HL-60 (cell line): ENCODE measurements at regions not wholly inside any gene's neighbourhood (a gene's known extent, or its start where the extent isn't known, plus 50 kb on each side); places are given as distances from the start of the nearest gene placed in this dataset.

Experiments used
- DNase-seq, 2 experiments: peaks; one replicate each; pipeline ENCODE4 v3.0.0-alpha.2; 2010 to 2020; ENCODE audit warnings: low read depth in 1 of 2, low spot score in 1 of 2
- H3K27ac ChIP-seq: fragments of 250-450 bp; sonication (Bioruptor Pico); replicated peaks from 2 replicates; pipeline ENCODE4 v1.5.1; 2020; ENCODE audit warnings: mild to moderate bottlenecking, moderate library complexity
- H3K27me3 ChIP-seq: fragments of 250-450 bp; sonication (Bioruptor Pico); 2 replicates; pipeline ENCODE4 v1.5.1; 2021; ENCODE audit warnings: mild to moderate bottlenecking, moderate library complexity; ENCODE audit not compliant: insufficient read depth, poor library complexity, severe bottlenecking
- H3K4me3 ChIP-seq: replicated peaks from 2 replicates; pipeline ENCODE4 v1.5.1; 2011; ENCODE audit warnings: mild to moderate bottlenecking, control low read depth, low read length; ENCODE audit not compliant: insufficient read depth
- CTCF ChIP-seq: IDR thresholded peaks from one replicate; pipeline ENCODE4 v1.5.1; 2011; ENCODE audit warnings: low read length, control low read depth, inconsistent platforms; ENCODE audit not compliant: insufficient read depth
- GABPA ChIP-seq: IDR thresholded peaks from 2 replicates; pipeline ENCODE4 v1.6.1; 2012; ENCODE audit warnings: low read depth
- POLR2AphosphoS5 ChIP-seq: IDR thresholded peaks from 2 replicates; pipeline ENCODE4 v1.6.1; 2012; ENCODE audit warnings: low read depth
- REST ChIP-seq: IDR thresholded peaks from 2 replicates; pipeline ENCODE4 v1.6.1; 2012; ENCODE audit warnings: low read depth; ENCODE audit not compliant: insufficient replicate concordance
- SPI1 ChIP-seq: IDR thresholded peaks from 2 replicates; pipeline ENCODE4 v1.6.1; 2012; ENCODE audit warnings: low read depth, mild to moderate bottlenecking, borderline replicate concordance

- Histone ChIP-seq H3K27me3 (peaks cover 6% of the 10 kb centered on the region), H3K27ac (no peak overlapping the region), H3K4me3 (no peak overlapping the region)
- TF ChIP-seq GABPA: no peak
- no peak for TF ChIP-seq CTCF
- TF ChIP-seq SPI1: no peak
- no peak for TF ChIP-seq POLR2AphosphoS5
- no peak for DNase-seq
Observed at GRCh38 chr15:59798605-59798917, 109.4 kb upstream of the BNIP2 start.

- H3K27ac ChIP-seq: no peak overlapping the region
- DNase-seq: no peak
- H3K4me3 ChIP-seq: no peak overlapping the region
- peaks cover 6% of the 10 kb centered on the region for H3K27me3 ChIP-seq
- TF ChIP-seq CTCF (no peak), GABPA (no peak), SPI1 (no peak), REST (no peak), POLR2AphosphoS5 (no peak)
Observed at GRCh38 chr15:59797756-59798604, 108.9 kb upstream of the BNIP2 start.

GRCh38 chr15:59794229-59794886 is 105.2 kb upstream of the BNIP2 start:
- no peak for DNase-seq
- TF ChIP-seq SPI1 (no peak), CTCF (no peak), POLR2AphosphoS5 (no peak), GABPA (no peak), REST (no peak)

GRCh38 chr15:59792359-59792758 is 103.2 kb upstream of the BNIP2 start:
- H3K27me3 ChIP-seq: peaks cover 6% of the 10 kb centered on the region
- no peak for DNase-seq
- no peak overlapping the region for H3K27ac ChIP-seq
- no peak overlapping the region for H3K4me3 ChIP-seq
- TF ChIP-seq CTCF (no peak), GABPA (no peak), REST (no peak), SPI1 (no peak), POLR2AphosphoS5 (no peak)

More at GRCh38 chr15:59794229-59794886, 105.2 kb upstream of the BNIP2 start:
- no peak overlapping the region for H3K27ac ChIP-seq
- peaks cover 6% of the 10 kb centered on the region for H3K27me3 ChIP-seq
- H3K4me3 ChIP-seq: no peak overlapping the region
